Hepatocyte (in vitro differentiated cells): ENCODE measurements at regions not wholly inside any gene's neighbourhood (a gene's known extent, or its start where the extent isn't known, plus 50 kb on each side); places are given as distances from the start of the nearest gene placed in this dataset.
A peak's percentile ranks its signal among the peaks of the same experiment; 100 is the strongest.

Experiments
- DNase-seq: peaks from one replicate; pipeline ENCODE4 v3.0.0-alpha.2; 2016; ENCODE audit warnings: low spot score
- H2AFZ ChIP-seq: fragments of 200-600 bp; sonication (generic); 2 replicates; pipeline ENCODE4 v1.6.0; 2016; ENCODE audit warnings: antibody characterized with exemption, mild to moderate bottlenecking
- H3K27ac ChIP-seq: fragments of 200-600 bp; sonication (generic); 2 replicates; pipeline ENCODE4 v1.5.1; 2016; ENCODE audit warnings: mild to moderate bottlenecking
- H3K27me3 ChIP-seq: fragments of 200-600 bp; sonication (generic); 2 replicates; pipeline ENCODE4 v1.6.1; 2016
- H3K36me3 ChIP-seq: fragments of 200-600 bp; sonication (generic); replicated peaks from 2 replicates; pipeline ENCODE4 v1.5.1; 2016; ENCODE audit warnings: low read depth; ENCODE audit not compliant: insufficient read depth
- H3K4me1 ChIP-seq: fragments of 200-600 bp; sonication (generic); 2 replicates; pipeline ENCODE4 v1.5.1; 2016; ENCODE audit warnings: mild to moderate bottlenecking, moderate library complexity; ENCODE audit not compliant: insufficient read depth
- H3K4me2 ChIP-seq: fragments of 200-600 bp; sonication (generic); 2 replicates; pipeline ENCODE4 v1.6.0; 2016
- H3K4me3 ChIP-seq: fragments of 200-600 bp; sonication (generic); 2 replicates; pipeline ENCODE4 v1.5.1; 2016; ENCODE audit warnings: mild to moderate bottlenecking
- H3K79me2 ChIP-seq: fragments of 200-600 bp; sonication (generic); 2 replicates; pipeline ENCODE4 v1.6.0; 2017; ENCODE audit warnings: mild to moderate bottlenecking
- H3K9me2 ChIP-seq: fragments of 200-600 bp; sonication (generic); replicated peaks from 2 replicates; pipeline ENCODE4 v1.6.0; 2017; ENCODE audit warnings: mild to moderate bottlenecking; ENCODE audit not compliant: insufficient read depth
- H3K9me3 ChIP-seq: fragments of 200-600 bp; sonication (generic); 2 replicates; pipeline ENCODE4 v1.5.1; 2016; ENCODE audit warnings: low read depth, mild to moderate bottlenecking
- H4K20me1 ChIP-seq: fragments of 200-600 bp; sonication (generic); 2 replicates; pipeline ENCODE4 v1.6.0; 2016; ENCODE audit warnings: mild to moderate bottlenecking; ENCODE audit not compliant: insufficient read depth, poor library complexity, severe bottlenecking
- EZH2 ChIP-seq: fragments of 200-600 bp; sonication (generic); IDR thresholded peaks from 2 replicates; pipeline ENCODE4 v1.6.1; 2016; ENCODE audit warnings: antibody characterized with exemption, mild to moderate bottlenecking, borderline replicate concordance
- EZH2phosphoT487 ChIP-seq: fragments of 200-600 bp; sonication (generic); IDR thresholded peaks from one replicate; pipeline ENCODE4 v1.6.1; 2018; ENCODE audit warnings: antibody characterized with exemption, mild to moderate bottlenecking, low read depth, moderate library complexity; ENCODE audit not compliant: unreplicated experiment, severe bottlenecking
- WGBS: methylation state at CpG from one replicate; pipeline ENCODE4 v1.1.6; 2016; ENCODE audit warnings: low lambda C conversion rate; ENCODE audit errors: missing lambda C conversion rate; 5-methylcytosine and 5-hydroxymethylcytosine counted together
- TF ChIP-seq, protein P1 (sequence below): fragments of 200-600 bp; sonication (generic); IDR thresholded peaks from 2 replicates; pipeline ENCODE4 v1.5.1; 2016; ENCODE audit warnings: antibody characterized with exemption, mild to moderate bottlenecking; ENCODE audit not compliant: poor library complexity

DNA sequence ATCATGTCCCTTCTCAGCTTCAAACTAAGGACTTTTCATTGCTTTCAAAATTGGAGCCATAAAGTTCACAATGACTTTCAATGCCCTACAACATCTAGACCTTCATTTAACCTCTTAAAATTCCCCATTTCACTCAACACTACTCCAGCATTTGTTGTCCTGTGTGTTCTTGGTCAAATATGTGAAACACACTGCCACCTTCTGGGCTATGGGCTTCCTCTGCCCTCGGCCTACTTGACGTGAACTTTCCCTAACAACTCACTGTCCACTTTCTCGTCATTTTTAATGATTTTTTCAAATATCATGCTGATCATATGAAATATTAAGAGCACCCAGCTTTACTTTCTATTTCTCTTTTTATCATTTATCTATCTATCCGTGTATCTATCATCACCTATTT is 2018.4 kb downstream of the NCAM2 start:
- H3K9me3 ChIP-seq = no peaks in the 10 kb centered on the region
- no peaks in the 10 kb centered on the region for H3K27me3 ChIP-seq
- H3K79me2 ChIP-seq = no peaks in the 10 kb centered on the region
- H3K27ac ChIP-seq = no peak overlapping the region
- WGBS = 38% methylated on average over 4 of the region's 4 CpGs
- no peaks in the 10 kb centered on the region for H4K20me1 ChIP-seq
- no peak for TF ChIP-seq EZH2phosphoT487
- TF ChIP-seq, protein P1, sequence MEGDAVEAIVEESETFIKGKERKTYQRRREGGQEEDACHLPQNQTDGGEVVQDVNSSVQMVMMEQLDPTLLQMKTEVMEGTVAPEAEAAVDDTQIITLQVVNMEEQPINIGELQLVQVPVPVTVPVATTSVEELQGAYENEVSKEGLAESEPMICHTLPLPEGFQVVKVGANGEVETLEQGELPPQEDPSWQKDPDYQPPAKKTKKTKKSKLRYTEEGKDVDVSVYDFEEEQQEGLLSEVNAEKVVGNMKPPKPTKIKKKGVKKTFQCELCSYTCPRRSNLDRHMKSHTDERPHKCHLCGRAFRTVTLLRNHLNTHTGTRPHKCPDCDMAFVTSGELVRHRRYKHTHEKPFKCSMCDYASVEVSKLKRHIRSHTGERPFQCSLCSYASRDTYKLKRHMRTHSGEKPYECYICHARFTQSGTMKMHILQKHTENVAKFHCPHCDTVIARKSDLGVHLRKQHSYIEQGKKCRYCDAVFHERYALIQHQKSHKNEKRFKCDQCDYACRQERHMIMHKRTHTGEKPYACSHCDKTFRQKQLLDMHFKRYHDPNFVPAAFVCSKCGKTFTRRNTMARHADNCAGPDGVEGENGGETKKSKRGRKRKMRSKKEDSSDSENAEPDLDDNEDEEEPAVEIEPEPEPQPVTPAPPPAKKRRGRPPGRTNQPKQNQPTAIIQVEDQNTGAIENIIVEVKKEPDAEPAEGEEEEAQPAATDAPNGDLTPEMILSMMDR = peak; percentile 48
- no peak overlapping the region for H3K4me2 ChIP-seq
- no peaks in the 10 kb centered on the region for H3K4me1 ChIP-seq
- H3K4me3 ChIP-seq = no peak overlapping the region
- no peaks in the 10 kb centered on the region for H3K9me2 ChIP-seq
- H3K36me3 ChIP-seq = no peaks in the 10 kb centered on the region
- peak; percentile 35 for DNase-seq
- no peak overlapping the region for H2AFZ ChIP-seq

DNA sequence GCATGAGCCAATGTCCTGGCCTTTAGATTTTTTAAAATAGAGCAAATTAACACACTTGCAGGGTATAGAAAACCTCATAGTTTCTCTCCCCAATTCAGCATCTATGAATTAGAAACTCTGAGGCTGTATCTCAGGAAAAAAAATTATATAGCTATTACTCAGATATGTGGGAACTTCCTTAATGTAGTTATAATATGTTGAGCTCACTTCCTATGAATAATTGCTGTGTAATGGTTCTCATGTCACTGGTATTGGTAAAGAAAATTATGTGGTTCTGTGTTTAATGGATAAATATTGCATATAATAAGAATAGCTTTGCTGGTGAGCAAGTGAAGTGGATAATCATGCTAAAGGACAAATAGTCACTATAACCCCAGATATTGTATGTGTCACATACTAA is 2019.8 kb downstream of the NCAM2 start:
- Histone ChIP-seq H3K9me2 (no peaks in the 10 kb centered on the region), H2AFZ (no peak overlapping the region), H3K79me2 (no peaks in the 10 kb centered on the region), H3K4me2 (no peak overlapping the region), H4K20me1 (no peaks in the 10 kb centered on the region), H3K9me3 (no peaks in the 10 kb centered on the region), H3K27ac (no peak overlapping the region), H3K4me1 (no peaks in the 10 kb centered on the region), H3K27me3 (no peaks in the 10 kb centered on the region), H3K4me3 (no peak overlapping the region), H3K36me3 (no peaks in the 10 kb centered on the region)
- TF ChIP-seq, protein P1 = no peak
- TF ChIP-seq EZH2phosphoT487 (no peak), EZH2 (no peak)
- no peak for DNase-seq

DNA sequence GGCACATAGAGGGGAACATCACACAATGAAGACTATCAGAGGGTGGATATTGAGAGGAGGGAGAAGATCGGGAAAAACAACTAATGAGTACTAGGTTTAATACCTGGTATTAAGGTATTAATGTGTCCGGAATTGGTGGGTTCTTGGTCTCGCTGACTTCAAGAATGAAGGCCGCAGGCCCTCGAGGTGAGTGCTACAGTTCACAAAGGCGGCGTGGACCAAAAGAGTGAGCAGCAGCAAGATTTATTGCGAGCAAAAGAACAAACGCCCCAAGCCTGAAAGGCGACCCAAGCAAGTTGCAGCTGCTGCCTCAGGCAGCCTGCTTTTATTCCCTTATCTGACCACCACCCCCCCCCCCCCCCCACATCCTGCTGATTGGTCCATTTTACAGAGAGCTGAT is 2022.8 kb downstream of the NCAM2 start:
- no peaks in the 10 kb centered on the region for H3K4me1 ChIP-seq
- no peak overlapping the region for H3K27ac ChIP-seq
- H3K27me3 ChIP-seq = no peaks in the 10 kb centered on the region
- WGBS = 91% methylated on average over 10 of the region's 10 CpGs
- H3K9me3 ChIP-seq = no peaks in the 10 kb centered on the region
- no peak overlapping the region for H3K4me3 ChIP-seq
- H4K20me1 ChIP-seq = no peaks in the 10 kb centered on the region
- no peaks in the 10 kb centered on the region for H3K79me2 ChIP-seq
- no peak for TF ChIP-seq EZH2
- no peak for TF ChIP-seq EZH2phosphoT487
- TF ChIP-seq, protein P1 = no peak
- no peaks in the 10 kb centered on the region for H3K9me2 ChIP-seq
- no peaks in the 10 kb centered on the region for H3K36me3 ChIP-seq
- DNase-seq = no peak
- H2AFZ ChIP-seq = no peak overlapping the region
- H3K4me2 ChIP-seq = no peak overlapping the region

DNA sequence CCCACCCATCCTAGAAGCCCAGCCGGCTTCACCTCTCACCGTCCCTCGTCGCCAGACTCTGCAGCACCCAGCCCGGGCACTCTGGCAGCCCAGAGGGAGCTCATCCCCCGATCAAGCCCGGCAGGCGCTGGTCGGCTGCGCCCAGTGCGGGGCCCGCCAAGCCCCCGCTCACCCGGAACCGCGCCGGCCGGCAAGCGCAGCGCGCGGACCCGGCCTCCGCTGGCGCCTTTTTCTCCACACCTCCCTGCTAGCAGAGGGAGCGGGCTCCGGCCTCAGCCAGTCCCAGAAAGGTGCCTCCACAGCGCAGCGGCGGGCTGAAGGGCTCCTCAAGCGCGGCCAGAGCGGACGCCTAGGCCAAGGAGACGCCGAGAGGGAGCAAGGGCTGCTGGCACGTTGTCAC is 2023.3 kb downstream of the NCAM2 start:
- H3K79me2 ChIP-seq = no peaks in the 10 kb centered on the region
- no peak overlapping the region for H3K4me3 ChIP-seq
- DNase-seq = no peak
- 96% methylated on average over 30 of the region's 37 CpGs for WGBS
- H3K4me1 ChIP-seq = no peaks in the 10 kb centered on the region
- no peaks in the 10 kb centered on the region for H3K27me3 ChIP-seq
- no peaks in the 10 kb centered on the region for H3K9me3 ChIP-seq
- no peak overlapping the region for H3K27ac ChIP-seq
- no peaks in the 10 kb centered on the region for H3K36me3 ChIP-seq
- no peaks in the 10 kb centered on the region for H4K20me1 ChIP-seq
- H2AFZ ChIP-seq = no peak overlapping the region
- H3K9me2 ChIP-seq = no peaks in the 10 kb centered on the region
- no peak overlapping the region for H3K4me2 ChIP-seq
- TF ChIP-seq, protein P1 = no peak
- TF ChIP-seq EZH2phosphoT487 (no peak), EZH2 (no peak)
